Activated naive CD4-positive, alpha-beta T cell treated with anti-CD3 and anti-CD28 coated beads, Interleukin-2, amount 50 U/mL, for 24 hours (primary cell): ENCODE measurements at regions not wholly inside any gene's neighbourhood (a gene's known extent, or its start where the extent isn't known, plus 50 kb on each side); places are given as distances from the start of the nearest gene placed in this dataset.
"Not testable (repeated sequence)": the region's sequence is repeated elsewhere in the genome, so short reads cannot be mapped to it uniquely, and the experiment has no call there.

Experiments used
- H3K27ac Mint-ChIP-seq: one replicate; pipeline ENCODE4 v1.8.0; 2021; ENCODE audit warnings: mild to moderate bottlenecking, mixed read lengths
- H3K27me3 Mint-ChIP-seq: one replicate; pipeline ENCODE4 v1.8.0; 2021; ENCODE audit warnings: mixed read lengths
- H3K36me3 Mint-ChIP-seq: one replicate; pipeline ENCODE4 v1.8.0; 2021; ENCODE audit warnings: mixed read lengths
- H3K4me1 Mint-ChIP-seq: one replicate; pipeline ENCODE4 v1.8.0; 2021; ENCODE audit warnings: mixed read lengths
- H3K4me3 Mint-ChIP-seq: one replicate; pipeline ENCODE4 v1.8.0; 2021; ENCODE audit warnings: mild to moderate bottlenecking, mixed read lengths
- H3K9me3 Mint-ChIP-seq: one replicate; pipeline ENCODE4 v1.8.0; 2021; ENCODE audit warnings: mixed read lengths

GRCh38 chr13:79937771-79938216 lies 403.1 kb downstream of the SPRY2 start:
- H3K27me3 Mint-ChIP-seq = no peaks in the 10 kb centered on the region

DNA sequence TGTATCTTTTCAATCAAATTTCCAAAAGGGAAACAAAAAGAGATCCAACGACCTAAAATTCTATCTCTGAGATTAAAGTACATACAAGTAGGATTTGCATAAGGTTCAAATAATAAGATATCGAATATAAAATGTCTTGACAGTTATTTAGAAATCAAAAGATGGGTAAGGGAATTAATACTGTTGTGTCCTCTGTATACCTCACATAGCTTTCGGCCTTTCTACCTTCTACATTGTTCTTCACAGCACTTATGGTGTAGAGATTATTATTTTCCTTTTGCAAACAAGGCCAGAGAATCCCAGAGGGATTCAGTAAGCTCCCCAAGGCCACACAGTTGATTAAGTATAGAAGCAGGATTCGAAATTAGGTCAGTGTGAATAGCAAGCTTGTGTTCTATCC lies 403.6 kb downstream of the SPRY2 start:
- no peaks in the 10 kb centered on the region for H3K36me3 Mint-ChIP-seq
- H3K4me3 Mint-ChIP-seq = no peak overlapping the region
- H3K9me3 Mint-ChIP-seq = peaks cover 5% of the 10 kb centered on the region
- no peaks in the 10 kb centered on the region for H3K27me3 Mint-ChIP-seq
- no peaks in the 10 kb centered on the region for H3K4me1 Mint-ChIP-seq
- no peak overlapping the region for H3K27ac Mint-ChIP-seq

More at GRCh38 chr13:79937771-79938216, 403.1 kb downstream of the SPRY2 start:
- Mint-ChIP-seq H3K36me3 (no peaks in the 10 kb centered on the region), H3K9me3 (peaks cover 5% of the 10 kb centered on the region), H3K27ac (no peak overlapping the region), H3K4me3 (no peak overlapping the region), H3K4me1 (no peaks in the 10 kb centered on the region)

GRCh38 chr13:79936368-79937136 lies 404.4 kb downstream of the SPRY2 start:
- no peak overlapping the region for H3K27ac Mint-ChIP-seq
- no peaks in the 10 kb centered on the region for H3K4me1 Mint-ChIP-seq
- no peaks in the 10 kb centered on the region for H3K27me3 Mint-ChIP-seq
- H3K36me3 Mint-ChIP-seq = no peaks in the 10 kb centered on the region
- H3K9me3 Mint-ChIP-seq = peaks cover 4% of the 10 kb centered on the region
- no peak overlapping the region for H3K4me3 Mint-ChIP-seq

GRCh38 chr13:79935121-79935520 lies 405.8 kb downstream of the SPRY2 start:
- Mint-ChIP-seq H3K27me3 (no peaks in the 10 kb centered on the region), H3K36me3 (no peaks in the 10 kb centered on the region), H3K27ac (no peak overlapping the region), H3K4me3 (no peak overlapping the region), H3K4me1 (no peaks in the 10 kb centered on the region), H3K9me3 (no peaks in the 10 kb centered on the region)

DNA sequence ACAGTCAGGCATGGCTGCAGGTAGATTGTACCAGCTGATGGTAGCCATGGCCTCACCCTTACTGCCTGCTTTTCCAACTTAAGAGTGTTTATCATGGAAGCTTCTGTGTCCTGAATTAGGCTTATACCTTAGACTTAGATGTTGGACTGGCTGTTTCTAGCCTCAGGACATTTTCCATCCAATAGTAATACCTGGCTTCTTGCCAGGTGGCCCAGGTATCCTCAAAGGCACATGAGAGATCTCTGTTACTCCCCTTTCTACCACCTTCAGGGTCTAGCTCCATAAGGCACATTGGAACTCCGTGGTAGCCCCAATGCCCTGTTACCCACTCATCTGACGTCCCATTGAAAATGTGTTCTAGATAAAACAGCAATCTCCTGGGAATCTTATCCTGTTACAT lies 407.5 kb downstream of the SPRY2 start:
- H3K9me3 Mint-ChIP-seq = no peaks in the 10 kb centered on the region

DNA sequence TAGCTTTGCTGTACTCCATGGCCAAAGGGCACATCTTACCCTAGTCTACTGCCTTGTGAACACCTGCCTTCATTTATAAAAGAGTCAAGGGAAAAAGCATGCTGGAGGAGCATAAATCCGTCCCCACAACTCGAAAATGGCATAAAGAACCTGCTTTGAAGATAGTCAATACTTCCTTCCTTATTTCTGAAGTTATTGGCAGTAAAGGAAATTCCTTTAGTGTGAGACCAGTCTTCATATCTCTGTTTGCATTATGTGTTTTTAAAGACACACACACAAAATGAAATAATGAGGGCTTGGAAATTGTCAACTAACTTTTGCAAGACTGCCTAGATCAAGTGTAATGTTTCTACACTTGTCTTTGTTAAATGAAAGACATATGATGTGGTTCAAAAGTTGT lies 408.4 kb downstream of the SPRY2 start:
- Mint-ChIP-seq H3K4me3 (no peak overlapping the region), H3K9me3 (no peaks in the 10 kb centered on the region), H3K36me3 (no peaks in the 10 kb centered on the region), H3K27ac (no peak overlapping the region), H3K4me1 (no peaks in the 10 kb centered on the region), H3K27me3 (no peaks in the 10 kb centered on the region)

More for the DNA sequence above, 407.5 kb downstream of the SPRY2 start:
- Mint-ChIP-seq H3K4me3 (no peak overlapping the region), H3K36me3 (no peaks in the 10 kb centered on the region), H3K4me1 (no peaks in the 10 kb centered on the region), H3K27me3 (no peaks in the 10 kb centered on the region), H3K27ac (no peak overlapping the region)

DNA sequence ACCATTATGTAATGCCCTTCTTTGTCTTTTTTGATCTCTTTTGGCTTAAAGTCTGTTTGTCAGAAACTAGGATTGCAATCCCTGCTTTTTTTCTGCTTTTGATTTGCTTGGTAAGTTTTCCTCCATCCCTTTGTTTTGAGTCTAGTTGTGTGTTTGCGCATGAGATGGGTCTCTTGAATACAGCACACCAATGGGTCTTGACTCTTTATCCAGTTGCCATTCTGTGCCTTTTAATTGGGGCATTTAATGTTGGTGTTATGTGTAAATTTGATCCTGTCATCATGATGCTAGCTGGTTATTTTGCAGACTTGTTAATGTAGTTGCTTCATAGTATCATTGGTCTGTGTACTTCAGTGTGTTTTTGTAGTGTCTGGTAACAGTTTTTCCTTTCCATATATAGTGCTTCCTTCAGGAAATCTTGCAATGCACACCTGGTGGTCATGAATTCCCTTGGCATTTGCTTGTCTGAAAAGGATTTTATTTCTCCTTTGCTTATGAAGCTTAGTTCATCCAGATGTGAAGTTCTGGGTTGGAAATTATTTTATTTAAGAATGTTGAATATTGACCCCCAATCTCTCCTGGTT lies 416.9 kb downstream of the SPRY2 start:
- H3K4me3 Mint-ChIP-seq, H3K27me3 Mint-ChIP-seq, H3K36me3 Mint-ChIP-seq, H3K4me1 Mint-ChIP-seq, H3K27ac Mint-ChIP-seq: not testable (repeated sequence)
- peaks cover 18% of the 10 kb centered on the region for H3K9me3 Mint-ChIP-seq

DNA sequence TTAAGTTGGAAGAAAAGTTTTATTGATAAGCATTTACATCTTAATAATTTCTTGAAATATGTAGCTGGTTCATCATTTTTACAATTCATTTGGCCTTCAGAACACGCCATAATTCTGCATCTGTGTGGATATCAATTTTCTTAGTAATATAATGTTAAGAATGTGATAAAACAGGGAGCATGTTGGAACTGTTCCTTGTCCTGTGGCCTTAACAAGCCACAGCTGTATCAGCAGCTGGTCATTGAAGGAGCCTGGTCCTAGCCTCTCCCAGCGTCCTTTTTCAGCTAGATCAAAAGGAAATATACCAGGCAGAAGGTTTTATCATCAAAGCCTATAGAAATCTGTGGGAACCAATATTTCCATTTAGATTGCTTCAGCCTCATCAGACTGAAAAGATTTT lies 421.8 kb downstream of the SPRY2 start:
- Mint-ChIP-seq H3K36me3 (no peaks in the 10 kb centered on the region), H3K4me3 (no peak overlapping the region), H3K4me1 (no peaks in the 10 kb centered on the region), H3K9me3 (peaks cover 11% of the 10 kb centered on the region), H3K27me3 (no peaks in the 10 kb centered on the region), H3K27ac (no peak overlapping the region)

DNA sequence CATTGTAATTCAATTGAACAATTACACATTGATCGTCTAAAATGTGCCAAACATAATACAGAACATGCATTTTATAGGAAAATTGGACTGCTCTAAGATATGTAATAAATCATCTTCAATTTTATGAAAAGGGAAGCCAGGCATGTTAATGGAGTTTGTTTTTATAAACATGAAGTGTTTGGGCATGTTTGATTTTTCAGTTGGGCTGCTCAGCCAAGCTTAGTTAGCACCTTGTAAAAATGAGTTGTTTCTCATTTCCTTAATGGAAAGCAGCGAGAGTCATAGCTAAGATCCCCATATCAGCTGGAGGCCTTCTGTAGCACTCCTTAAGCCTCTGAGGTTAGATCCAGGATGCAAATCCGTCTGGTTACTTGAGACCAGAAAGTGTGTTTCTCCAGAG lies 422.3 kb downstream of the SPRY2 start:
- Mint-ChIP-seq H3K27me3 (no peaks in the 10 kb centered on the region), H3K36me3 (no peaks in the 10 kb centered on the region), H3K9me3 (peaks cover 11% of the 10 kb centered on the region), H3K4me3 (no peak overlapping the region), H3K4me1 (no peaks in the 10 kb centered on the region), H3K27ac (no peak overlapping the region)

GRCh38 chr13:79917628-79918027 lies 423.3 kb downstream of the SPRY2 start:
- Mint-ChIP-seq H3K36me3 (no peaks in the 10 kb centered on the region), H3K27me3 (no peaks in the 10 kb centered on the region), H3K4me1 (no peaks in the 10 kb centered on the region), H3K27ac (no peak overlapping the region), H3K9me3 (peaks cover 1% of the 10 kb centered on the region), H3K4me3 (no peak overlapping the region)

DNA sequence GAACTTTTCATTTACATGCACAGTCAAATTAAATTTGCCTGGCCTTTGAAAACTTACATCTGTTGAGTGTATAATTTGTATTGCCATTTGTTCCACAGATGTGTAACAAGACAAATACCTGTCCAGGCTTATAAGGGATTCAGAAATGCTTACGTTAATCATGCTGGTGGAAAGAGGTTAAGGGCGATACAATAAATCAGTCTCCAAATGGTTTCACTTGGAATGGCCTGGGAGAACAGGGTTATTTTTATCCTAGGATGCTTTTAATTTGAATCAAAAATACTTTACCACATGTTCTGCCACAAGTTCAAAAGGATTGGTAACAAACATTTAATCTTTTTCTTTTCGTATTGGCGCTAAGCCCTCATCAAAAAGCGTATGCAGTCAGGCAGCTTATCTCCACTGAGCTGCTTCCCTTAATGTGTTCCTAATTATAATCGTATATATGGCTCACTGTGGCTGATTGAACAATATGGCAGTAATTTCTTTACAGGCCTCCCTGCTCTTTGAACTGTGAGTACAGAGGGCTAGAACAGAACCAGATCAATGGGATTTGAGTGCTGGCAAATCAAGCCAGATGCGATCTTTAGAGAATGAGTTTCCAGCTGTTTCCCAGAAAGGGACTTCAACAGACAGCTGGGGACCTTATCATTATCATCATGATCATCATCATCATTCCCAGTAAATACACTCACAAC lies 425.7 kb downstream of the SPRY2 start:
- Mint-ChIP-seq H3K4me1 (no peaks in the 10 kb centered on the region), H3K27ac (no peak overlapping the region), H3K4me3 (no peak overlapping the region), H3K36me3 (no peaks in the 10 kb centered on the region), H3K27me3 (no peaks in the 10 kb centered on the region), H3K9me3 (no peaks in the 10 kb centered on the region)

- H3K4me1 Mint-ChIP-seq = no peaks in the 10 kb centered on the region
- no peaks in the 10 kb centered on the region for H3K27me3 Mint-ChIP-seq
- H3K4me3 Mint-ChIP-seq = no peak overlapping the region
- H3K9me3 Mint-ChIP-seq = no peaks in the 10 kb centered on the region
- H3K27ac Mint-ChIP-seq = no peak overlapping the region
- H3K36me3 Mint-ChIP-seq = no peaks in the 10 kb centered on the region
Measured at GRCh38 chr13:79913141-79913827, 427.6 kb downstream of the SPRY2 start.

DNA sequence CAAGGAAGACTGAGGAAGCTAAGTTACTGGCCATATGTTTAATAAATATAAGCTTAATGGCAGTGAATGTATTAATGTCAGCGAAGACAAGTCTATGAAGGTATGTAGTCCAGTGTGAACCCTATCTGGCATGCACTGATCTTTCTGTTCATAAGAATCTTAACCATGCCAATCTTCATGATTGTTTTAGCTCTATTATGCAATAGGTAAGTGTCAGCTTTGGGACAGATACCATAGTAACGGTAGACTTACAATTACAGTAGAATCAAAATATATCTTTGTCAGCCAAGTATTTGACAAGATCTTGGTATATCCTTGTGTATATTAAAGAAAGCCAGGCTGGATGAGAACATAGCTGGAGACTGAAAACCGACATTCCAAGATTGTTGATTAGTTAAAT lies 428.5 kb downstream of the SPRY2 start:
- H3K36me3 Mint-ChIP-seq = no peaks in the 10 kb centered on the region
- no peaks in the 10 kb centered on the region for H3K27me3 Mint-ChIP-seq
- no peaks in the 10 kb centered on the region for H3K4me1 Mint-ChIP-seq
- H3K9me3 Mint-ChIP-seq = no peaks in the 10 kb centered on the region
- no peak overlapping the region for H3K4me3 Mint-ChIP-seq
- H3K27ac Mint-ChIP-seq = no peak overlapping the region

GRCh38 chr13:79910875-79911540 lies 429.9 kb downstream of the SPRY2 start:
- H3K4me3 Mint-ChIP-seq = no peak overlapping the region
- H3K36me3 Mint-ChIP-seq = no peaks in the 10 kb centered on the region
- H3K9me3 Mint-ChIP-seq = no peaks in the 10 kb centered on the region
- H3K27ac Mint-ChIP-seq = no peak overlapping the region
- H3K4me1 Mint-ChIP-seq = no peaks in the 10 kb centered on the region
- H3K27me3 Mint-ChIP-seq = no peaks in the 10 kb centered on the region

GRCh38 chr13:79909644-79910043 lies 428.7 kb downstream of the NDFIP2 start:
- no peaks in the 10 kb centered on the region for H3K27me3 Mint-ChIP-seq
- H3K4me1 Mint-ChIP-seq = no peaks in the 10 kb centered on the region
- no peak overlapping the region for H3K27ac Mint-ChIP-seq
- no peaks in the 10 kb centered on the region for H3K36me3 Mint-ChIP-seq
- no peak overlapping the region for H3K4me3 Mint-ChIP-seq
- no peaks in the 10 kb centered on the region for H3K9me3 Mint-ChIP-seq
